ENCODE measurements at regions not wholly inside any gene's neighbourhood (a gene's known extent, or its start where the extent isn't known, plus 50 kb on each side); places are given as distances from the start of the nearest gene placed in this dataset.

GRCh38 chr11:81444297-81444696 lies 1289.4 kb downstream of the FAM181B start:
- Histone ChIP-seq H3K4me2 (ENCODE audit: insufficient read depth, low read length) (no peak overlapping the region), H3K9ac (replicated peaks; ENCODE audit: extremely low read depth, insufficient read depth, low read length) (no peak overlapping the region), H3K4me1 (ENCODE audit: control insufficient read depth, extremely low read depth, insufficient read depth, low read length) (no peaks in the 10 kb centered on the region), H3K27ac (ENCODE audit: insufficient read depth, low read depth, low read length) (no peak overlapping the region), H3K79me2 (ENCODE audit: control insufficient read depth, insufficient read depth, low read length) (no peaks in the 10 kb centered on the region), H4K20me1 (replicated peaks; ENCODE audit: control insufficient read depth, extremely low read depth, insufficient read depth, low read length) (no peaks in the 10 kb centered on the region), H3K9me1 (replicated peaks; ENCODE audit: control insufficient read depth, extremely low read depth, insufficient read depth, low read length) (no peaks in the 10 kb centered on the region), H3K27me3 (ENCODE audit: control insufficient read depth in 2 of 2, insufficient read depth in 2 of 2, low read length in 2 of 2) (no peaks in the 10 kb centered on the region), H3K9me3 (replicated peaks; ENCODE audit: control insufficient read depth, insufficient read depth, low read length) (no peaks in the 10 kb centered on the region), H3K36me3 (ENCODE audit: control insufficient read depth in 2 of 2, extremely low read depth in 1 of 2, insufficient read depth in 2 of 2, low read length in 2 of 2) (no peaks in the 10 kb centered on the region), H2AFZ (ENCODE audit: low read depth, low read length) (no peak overlapping the region), H3K4me3 (replicated peaks in 1 of 3; ENCODE audit: insufficient read depth in 1 of 3, low read depth in 1 of 3, low read length in 3 of 3) (no peak overlapping the region)
- dilution Hi-C loops (cut with MboI; ENCODE audit: extremely low pct_ligation_motif_present, low sequenced_read_pairs) (no loop called here), intact Hi-C loops (cut with micrococcal nuclease) (no loop called here)
- FAIRE-seq = no peak
- TF ChIP-seq MYC (IDR thresholded peaks at IDR 0.05; ENCODE audit: low read depth, low read length) (no peak), POLR2AphosphoS5 (IDR thresholded peaks at IDR 0.05; ENCODE audit: insufficient read depth, low read depth, low read length) (no peak)
- DNase-seq (ENCODE audit: low read depth, low spot score) = no peak
- BruUV-seq (replicated peaks) = no TSS peak
- POLR2A ChIA-PET = no interaction called here
- CTCF ChIA-PET = no interaction called here

- Histone ChIP-seq H3K9ac (replicated peaks; ENCODE audit: extremely low read depth, insufficient read depth, low read length) (no peak overlapping the region), H3K4me3 (replicated peaks in 1 of 3; ENCODE audit: insufficient read depth in 1 of 3, low read depth in 1 of 3, low read length in 3 of 3) (no peak overlapping the region), H3K79me2 (ENCODE audit: control insufficient read depth, insufficient read depth, low read length) (no peaks in the 10 kb centered on the region), H2AFZ (ENCODE audit: low read depth, low read length) (no peak overlapping the region), H3K27me3 (ENCODE audit: control insufficient read depth in 2 of 2, insufficient read depth in 2 of 2, low read length in 2 of 2) (no peaks in the 10 kb centered on the region), H3K36me3 (ENCODE audit: control insufficient read depth in 2 of 2, extremely low read depth in 1 of 2, insufficient read depth in 2 of 2, low read length in 2 of 2) (no peaks in the 10 kb centered on the region), H3K9me3 (replicated peaks; ENCODE audit: control insufficient read depth, insufficient read depth, low read length) (no peaks in the 10 kb centered on the region), H3K4me2 (ENCODE audit: insufficient read depth, low read length) (no peak overlapping the region), H3K4me1 (ENCODE audit: control insufficient read depth, extremely low read depth, insufficient read depth, low read length) (no peaks in the 10 kb centered on the region), H4K20me1 (replicated peaks; ENCODE audit: control insufficient read depth, extremely low read depth, insufficient read depth, low read length) (no peaks in the 10 kb centered on the region), H3K27ac (ENCODE audit: insufficient read depth, low read depth, low read length) (no peak overlapping the region), H3K9me1 (replicated peaks; ENCODE audit: control insufficient read depth, extremely low read depth, insufficient read depth, low read length) (no peaks in the 10 kb centered on the region)
- CTCF ChIA-PET = no interaction called here
- POLR2A ChIA-PET = no interaction called here
- BruUV-seq (replicated peaks) = no TSS peak
- FAIRE-seq (no peak), DNase-seq (ENCODE audit: low read depth, low spot score) (no peak)
- dilution Hi-C loops (cut with MboI; ENCODE audit: extremely low pct_ligation_motif_present, low sequenced_read_pairs) = no loop called here
- no peak for TF ChIP-seq POLR2A (IDR thresholded peaks at IDR 0.05; ENCODE audit: low read depth, low read length)
- TF ChIP-seq POLR2AphosphoS5 (IDR thresholded peaks at IDR 0.05; ENCODE audit: insufficient read depth, low read depth, low read length) = no peak
- no peak for TF ChIP-seq EZH2 (IDR thresholded peaks at IDR 0.05; ENCODE audit: borderline replicate concordance, low read depth, low read length, severe bottlenecking)
- no peak for TF ChIP-seq GATA2 (IDR thresholded peaks at IDR 0.05; ENCODE audit: insufficient read depth, insufficient read length, low read depth, low read length)
- TF ChIP-seq JUN (IDR thresholded peaks at IDR 0.05; ENCODE audit: borderline replicate concordance, insufficient read depth, insufficient read length, low read depth) = no peak
- intact Hi-C loops (cut with micrococcal nuclease) = no loop called here
These were observed 1301.3 kb downstream of the FAM181B start for GRCh38 chr11:81432333-81432732.
